ENCODE measurements at regions not wholly inside any gene's neighbourhood (a gene's known extent, or its start where the extent isn't known, plus 50 kb on each side); places are given as distances from the start of the nearest gene placed in this dataset.

DNA sequence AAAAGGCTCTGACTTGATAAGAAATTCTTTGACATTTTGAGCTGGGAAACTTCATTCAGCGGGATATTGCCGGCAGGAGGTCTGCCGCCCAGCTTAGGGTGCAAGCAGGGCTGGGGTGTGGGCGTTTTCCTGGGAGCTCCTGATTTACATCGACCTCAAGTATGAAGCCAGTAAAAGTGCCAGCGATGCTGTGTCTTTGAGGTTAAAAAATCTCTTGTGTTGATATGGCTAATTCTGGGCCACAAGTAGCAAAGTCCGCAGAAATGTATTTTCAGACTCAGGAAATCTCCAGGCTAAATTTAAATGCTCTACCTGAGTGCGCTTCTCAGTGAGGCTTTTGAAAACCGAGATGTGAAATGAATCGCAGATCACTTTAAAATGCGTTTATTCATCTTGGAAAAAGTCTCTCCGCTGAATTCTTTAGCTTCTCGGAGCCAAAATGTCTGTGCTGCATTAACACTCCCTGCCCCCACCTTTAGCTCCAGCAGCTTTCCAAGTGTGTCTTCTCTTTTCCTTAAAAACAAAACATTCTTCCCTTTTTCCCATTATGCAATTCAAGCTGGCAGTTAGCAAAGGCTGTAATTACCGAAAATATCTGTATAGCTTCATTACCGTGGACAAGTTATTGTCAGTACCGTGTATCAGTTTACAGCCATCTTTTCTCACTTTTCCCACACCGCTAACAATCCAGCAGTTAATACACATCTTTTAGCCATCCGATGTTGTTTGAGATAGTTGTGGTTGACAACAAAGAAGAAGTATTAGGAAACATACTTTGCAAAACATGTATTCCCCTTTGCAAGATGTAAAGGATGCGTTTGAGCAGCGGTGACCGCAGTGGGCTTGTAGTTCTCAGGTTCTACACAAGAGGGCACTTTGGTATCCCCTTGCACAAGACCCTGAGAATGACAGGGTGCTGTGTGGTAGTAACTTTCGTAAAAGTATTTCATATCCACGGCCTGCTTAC lies 136.0 kb upstream of the STX18 start:
- 34% methylated on average over 19 of the region's 23 CpGs for WGBS (ENCODE audit: insufficient coverage)
- H3K4me1 ChIP-seq (ENCODE audit: control insufficient read depth, insufficient read depth, low read length) = peaks cover 3% of the 10 kb centered on the region
- H3K27ac ChIP-seq (ENCODE audit: low read depth, low read length) = no peak overlapping the region

DNA sequence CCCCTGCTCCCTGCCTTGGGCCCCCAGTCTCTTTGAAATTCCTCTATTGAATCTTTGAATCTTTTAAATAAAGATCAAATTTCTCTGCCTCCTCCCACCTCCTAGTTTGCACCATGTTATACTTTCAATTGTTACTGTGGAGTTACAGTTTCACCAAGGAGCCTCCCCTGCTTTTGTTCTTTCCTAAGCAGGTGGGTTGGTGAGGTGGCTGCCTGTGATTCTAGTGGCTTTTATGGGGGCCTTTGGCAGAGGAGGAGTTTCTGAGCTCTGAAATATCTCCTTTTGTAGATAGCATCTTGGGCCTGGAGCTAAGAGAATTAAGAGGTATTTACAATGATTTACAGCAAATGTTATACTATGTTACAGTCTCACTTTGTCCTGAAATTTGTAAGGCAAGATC lies 133.8 kb upstream of the STX18 start:
- Histone ChIP-seq H3K9me3 (ENCODE audit: control insufficient read depth, insufficient read depth, low read length) (no peaks in the 10 kb centered on the region), H3K4me3 (ENCODE audit: low read depth, low read length) (no peak overlapping the region), H3K27me3 (ENCODE audit: control insufficient read depth, insufficient read depth, low read length) (peaks cover 4% of the 10 kb centered on the region), H3K36me3 (ENCODE audit: control insufficient read depth, insufficient read depth, low read length) (no peaks in the 10 kb centered on the region), H3K4me1 (ENCODE audit: control insufficient read depth, insufficient read depth, low read length) (peaks cover 3% of the 10 kb centered on the region), H3K27ac (ENCODE audit: low read depth, low read length) (no peak overlapping the region)
- DNase-seq (ENCODE audit: low read depth in 4 of 6, low spot score in 6 of 6) = no peak

More for the DNA sequence above, 136.0 kb upstream of the STX18 start:
- peak in 2 of 6 donors; percentile 73 to 81 for DNase-seq (ENCODE audit: low read depth in 4 of 6, low spot score in 6 of 6)
- peaks cover 2% of the 10 kb centered on the region for H3K27me3 ChIP-seq (ENCODE audit: control insufficient read depth, insufficient read depth, low read length)
- no peak overlapping the region for H3K4me3 ChIP-seq (ENCODE audit: low read depth, low read length)
- no peaks in the 10 kb centered on the region for H3K36me3 ChIP-seq (ENCODE audit: control insufficient read depth, insufficient read depth, low read length)
- no peaks in the 10 kb centered on the region for H3K9me3 ChIP-seq (ENCODE audit: control insufficient read depth, insufficient read depth, low read length)

GRCh38 chr4:4675051-4675581 lies 133.3 kb upstream of the STX18 start:
- H3K9me3 ChIP-seq (ENCODE audit: control insufficient read depth, insufficient read depth, low read length) = no peaks in the 10 kb centered on the region
- H3K36me3 ChIP-seq (ENCODE audit: control insufficient read depth, insufficient read depth, low read length) = no peaks in the 10 kb centered on the region
- H3K27me3 ChIP-seq (ENCODE audit: control insufficient read depth, insufficient read depth, low read length) = peaks cover 4% of the 10 kb centered on the region
- H3K27ac ChIP-seq (ENCODE audit: low read depth, low read length) = no peak overlapping the region
- WGBS (ENCODE audit: insufficient coverage) = 76% methylated on average over 3 of the region's 3 CpGs
- no peak overlapping the region for H3K4me3 ChIP-seq (ENCODE audit: low read depth, low read length)
- peaks cover 3% of the 10 kb centered on the region for H3K4me1 ChIP-seq (ENCODE audit: control insufficient read depth, insufficient read depth, low read length)
- DNase-seq (ENCODE audit: low read depth in 4 of 6, low spot score in 6 of 6) = no peak

DNA sequence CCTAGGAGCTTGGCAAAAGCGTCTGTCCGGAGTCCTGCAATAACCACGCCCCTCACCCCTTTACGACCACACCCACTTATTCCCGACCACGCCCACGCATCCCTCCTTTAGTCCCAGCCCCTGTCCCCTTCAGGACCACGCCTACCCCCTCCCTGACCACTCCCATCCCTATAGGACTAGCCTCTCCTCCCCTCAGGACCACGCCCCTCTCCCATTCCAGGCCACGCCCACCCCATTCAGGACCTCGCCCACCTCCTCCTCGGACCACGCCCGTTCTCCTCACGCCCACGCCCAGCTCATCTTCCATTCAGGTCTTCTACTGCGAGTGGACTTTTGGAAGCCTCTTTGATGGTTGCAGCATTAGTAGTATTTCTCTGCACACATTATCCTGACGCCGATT lies 131.2 kb upstream of the STX18 start:
- H3K36me3 ChIP-seq (ENCODE audit: control insufficient read depth, insufficient read depth, low read length) = no peaks in the 10 kb centered on the region
- peaks cover 4% of the 10 kb centered on the region for H3K27me3 ChIP-seq (ENCODE audit: control insufficient read depth, insufficient read depth, low read length)
- peaks cover 9% of the 10 kb centered on the region for H3K4me1 ChIP-seq (ENCODE audit: control insufficient read depth, insufficient read depth, low read length)
- no peak for DNase-seq (ENCODE audit: low read depth in 4 of 6, low spot score in 6 of 6)
- no peak overlapping the region for H3K27ac ChIP-seq (ENCODE audit: low read depth, low read length)
- no peaks in the 10 kb centered on the region for H3K9me3 ChIP-seq (ENCODE audit: control insufficient read depth, insufficient read depth, low read length)
- 14% methylated on average over 17 of the region's 19 CpGs for whole genome bisulfite sequencing (ENCODE audit: insufficient coverage)
- no peak overlapping the region for H3K4me3 ChIP-seq (ENCODE audit: low read depth, low read length)

DNA sequence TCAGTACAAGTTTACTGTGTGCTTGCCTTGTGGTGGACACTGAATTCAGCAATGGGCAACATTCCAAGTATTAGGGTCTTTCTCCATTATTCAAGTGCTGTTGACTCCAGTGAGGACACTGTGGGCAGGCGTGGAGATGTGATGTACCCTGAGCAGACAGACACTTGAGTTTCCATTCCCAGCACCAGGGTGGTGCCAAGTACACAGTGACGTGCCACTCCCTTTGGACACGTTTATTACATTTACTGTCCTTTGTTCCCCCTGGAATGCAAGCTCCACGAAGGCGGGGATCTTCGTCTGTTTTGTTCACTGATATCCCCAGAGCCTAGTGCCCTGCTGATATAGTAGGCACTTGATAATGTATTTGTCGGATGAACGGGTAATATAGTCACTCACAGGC lies 130.6 kb upstream of the STX18 start:
- DNase-seq (ENCODE audit: low read depth in 4 of 6, low spot score in 6 of 6) = peak in 1 of 6 donors; percentile 10
- Histone ChIP-seq H3K4me3 (ENCODE audit: low read depth, low read length) (no peak overlapping the region), H3K27me3 (ENCODE audit: control insufficient read depth, insufficient read depth, low read length) (peaks cover 4% of the 10 kb centered on the region), H3K9me3 (ENCODE audit: control insufficient read depth, insufficient read depth, low read length) (no peaks in the 10 kb centered on the region), H3K36me3 (ENCODE audit: control insufficient read depth, insufficient read depth, low read length) (no peaks in the 10 kb centered on the region), H3K4me1 (ENCODE audit: control insufficient read depth, insufficient read depth, low read length) (peaks cover 8% of the 10 kb centered on the region), H3K27ac (ENCODE audit: low read depth, low read length) (no peak overlapping the region)
- WGBS (ENCODE audit: insufficient coverage) = 67% methylated on average over 1 of the region's 8 CpGs

- Histone ChIP-seq H3K36me3 (ENCODE audit: control insufficient read depth, insufficient read depth, low read length) (no peaks in the 10 kb centered on the region), H3K9me3 (ENCODE audit: control insufficient read depth, insufficient read depth, low read length) (no peaks in the 10 kb centered on the region), H3K27ac (ENCODE audit: low read depth, low read length) (no peak overlapping the region), H3K4me3 (ENCODE audit: low read depth, low read length) (no peak overlapping the region), H3K4me1 (ENCODE audit: control insufficient read depth, insufficient read depth, low read length) (peaks cover 13% of the 10 kb centered on the region), H3K27me3 (ENCODE audit: control insufficient read depth, insufficient read depth, low read length) (peaks cover 4% of the 10 kb centered on the region)
- WGBS (ENCODE audit: insufficient coverage) = 52% methylated on average over 4 of the region's 5 CpGs
- no peak for DNase-seq (ENCODE audit: low read depth in 4 of 6, low spot score in 6 of 6)
These were observed 130.0 kb upstream of the STX18 start for GRCh38 chr4:4671774-4672349.

GRCh38 chr4:4670869-4671268 lies 129.0 kb upstream of the STX18 start:
- Histone ChIP-seq H3K27me3 (ENCODE audit: control insufficient read depth, insufficient read depth, low read length) (peaks cover 2% of the 10 kb centered on the region), H3K4me1 (ENCODE audit: control insufficient read depth, insufficient read depth, low read length) (peaks cover 13% of the 10 kb centered on the region), H3K36me3 (ENCODE audit: control insufficient read depth, insufficient read depth, low read length) (no peaks in the 10 kb centered on the region), H3K27ac (ENCODE audit: low read depth, low read length) (no peak overlapping the region), H3K9me3 (ENCODE audit: control insufficient read depth, insufficient read depth, low read length) (no peaks in the 10 kb centered on the region), H3K4me3 (ENCODE audit: low read depth, low read length) (no peak overlapping the region)
- 82% methylated on average over 3 of the region's 5 CpGs for WGBS (ENCODE audit: insufficient coverage)
- no peak for DNase-seq (ENCODE audit: low read depth in 4 of 6, low spot score in 6 of 6)

DNA sequence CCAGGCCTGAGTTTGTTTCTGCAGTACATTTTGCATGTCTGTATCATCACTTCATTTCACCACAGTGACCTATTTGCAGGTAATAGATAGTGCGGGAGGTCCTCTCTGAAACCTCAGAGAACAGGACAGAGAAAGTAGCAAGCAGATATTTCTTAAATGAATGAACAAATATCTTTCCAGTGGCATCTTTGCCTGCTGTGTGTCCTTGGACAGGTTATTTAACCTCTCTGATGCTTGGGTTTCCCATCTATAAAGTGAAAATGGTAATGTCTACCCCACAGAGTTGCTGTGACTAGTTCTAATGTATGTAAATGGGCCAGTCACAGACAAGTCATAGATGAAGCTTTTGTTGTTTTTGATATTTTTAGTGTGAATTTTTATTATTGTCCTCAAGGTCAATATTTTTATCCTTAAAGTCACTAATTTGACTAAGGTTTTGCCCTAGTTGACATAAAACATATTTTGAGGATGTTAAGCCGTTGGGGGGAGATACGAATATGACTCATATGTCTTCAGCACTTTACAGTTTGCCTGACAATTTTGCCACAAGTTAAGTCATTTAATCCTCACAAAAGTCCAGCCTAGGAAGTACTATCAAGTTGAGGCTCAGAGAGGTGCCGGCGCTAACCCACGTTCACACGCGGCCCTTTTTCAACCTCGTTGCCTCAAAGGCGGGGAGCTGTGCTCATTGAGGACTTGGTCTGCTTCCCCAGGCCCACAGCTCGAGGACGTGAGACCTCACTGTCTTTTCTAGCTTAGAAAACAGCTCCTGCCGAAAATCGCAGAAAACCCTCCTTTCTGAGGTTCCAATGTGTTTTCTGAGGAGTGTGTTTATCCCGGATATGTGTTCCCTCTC lies 126.7 kb upstream of the STX18 start:
- Histone ChIP-seq H3K4me1 (ENCODE audit: control insufficient read depth, insufficient read depth, low read length) (peaks cover 13% of the 10 kb centered on the region), H3K27ac (ENCODE audit: low read depth, low read length) (no peak overlapping the region), H3K27me3 (ENCODE audit: control insufficient read depth, insufficient read depth, low read length) (peaks cover 4% of the 10 kb centered on the region), H3K9me3 (ENCODE audit: control insufficient read depth, insufficient read depth, low read length) (no peaks in the 10 kb centered on the region), H3K4me3 (ENCODE audit: low read depth, low read length) (no peak overlapping the region), H3K36me3 (ENCODE audit: control insufficient read depth, insufficient read depth, low read length) (peaks cover 3% of the 10 kb centered on the region)
- DNase-seq (ENCODE audit: low read depth in 4 of 6, low spot score in 6 of 6) = no peak
- 50% methylated on average over 9 of the region's 15 CpGs for WGBS (ENCODE audit: insufficient coverage)

DNA sequence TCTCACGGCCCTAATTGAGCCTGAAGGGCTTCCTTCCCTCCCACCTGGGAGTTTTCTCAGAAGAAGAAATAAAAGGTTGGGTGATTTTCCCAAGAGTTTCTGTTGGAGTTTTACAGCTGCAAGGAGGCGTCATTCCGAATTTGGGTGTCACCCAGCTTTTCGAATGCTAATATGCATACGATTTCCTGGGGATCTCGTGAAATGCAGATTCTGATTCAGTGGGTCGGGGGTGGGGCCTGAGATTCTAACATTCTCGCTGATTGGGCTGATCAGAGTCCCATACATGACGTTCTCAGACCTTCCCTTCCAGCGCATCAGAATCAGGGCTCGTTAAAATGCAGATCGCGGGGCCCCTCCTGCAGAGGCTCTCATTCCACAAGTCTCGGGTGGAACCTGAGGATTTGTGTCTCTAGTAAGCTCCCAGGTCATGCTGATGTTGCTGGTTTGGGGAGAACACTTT lies 125.8 kb upstream of the STX18 start:
- peaks cover 4% of the 10 kb centered on the region for H3K27me3 ChIP-seq (ENCODE audit: control insufficient read depth, insufficient read depth, low read length)
- DNase-seq (ENCODE audit: low read depth in 4 of 6, low spot score in 6 of 6) = peak in 1 of 6 donors; percentile 21
- H3K9me3 ChIP-seq (ENCODE audit: control insufficient read depth, insufficient read depth, low read length) = no peaks in the 10 kb centered on the region
- H3K27ac ChIP-seq (ENCODE audit: low read depth, low read length) = peak overlapping the region; percentile 25
- peaks cover 3% of the 10 kb centered on the region for H3K36me3 ChIP-seq (ENCODE audit: control insufficient read depth, insufficient read depth, low read length)
- 21% methylated on average over 10 of the region's 14 CpGs for WGBS (ENCODE audit: insufficient coverage)
- no peak overlapping the region for H3K4me3 ChIP-seq (ENCODE audit: low read depth, low read length)
- H3K4me1 ChIP-seq (ENCODE audit: control insufficient read depth, insufficient read depth, low read length) = peaks cover 13% of the 10 kb centered on the region
